PC-3 (cell line): ENCODE measurements at regions not wholly inside any gene's neighbourhood (a gene's known extent, or its start where the extent isn't known, plus 50 kb on each side); places are given as distances from the start of the nearest gene placed in this dataset.
"Not testable (repeated sequence)": the region's sequence is repeated elsewhere in the genome, so short reads cannot be mapped to it uniquely, and the experiment has no call there.

Experiments
- ATAC-seq: fragments of 200-7000 bp; cut with Tn5 transposase; 2 replicates; pipeline ENCODE4 v1.9.1; 2020; ENCODE audit warnings: mild to moderate bottlenecking, moderate library complexity
- BruUV-seq: library from RNA; stranded (reverse); fragments of 400-500 nt; replicated peaks from 2 replicates; lab custom pipeline; 2021; lab: Mats Ljungman, UMichigan
- CTCF ChIA-PET: fragments of 300-600 bp; sonication (Branson Sonifier 250); formaldehyde crosslinking; loops from one replicate; lab custom pipeline; 2022; ENCODE audit warnings: antibody characterized with exemption; lab: Charles Lee
- POLR2A ChIA-PET: fragments of 300-600 bp; sonication (Branson Sonifier 250); formaldehyde crosslinking; loops from one replicate; lab custom pipeline; 2022; ENCODE audit warnings: antibody characterized with exemption; ENCODE audit not compliant: unreplicated experiment; lab: Charles Lee
- DNase-seq: peaks from one replicate; pipeline ENCODE4 v3.0.0-alpha.2; 2015
- H2AFZ ChIP-seq: fragments of 300-600 bp; sonication (generic); 2 replicates; pipeline ENCODE4 v1.6.0; 2016; ENCODE audit warnings: antibody characterized with exemption, low read length
- H3F3A ChIP-seq: fragments of 300-600 bp; sonication (generic); one replicate; pipeline ENCODE4 v1.6.0; 2017; ENCODE audit warnings: antibody characterized with exemption, low read length, control low read depth, mild to moderate bottlenecking; ENCODE audit not compliant: unreplicated experiment
- H3K27ac ChIP-seq: fragments of 300-600 bp; sonication (generic); 2 replicates; pipeline ENCODE4 v1.5.1; 2016; ENCODE audit warnings: mild to moderate bottlenecking, low read length
- H3K27me3 ChIP-seq: fragments of 300-600 bp; sonication (generic); 2 replicates; pipeline ENCODE4 v1.6.1; 2016; ENCODE audit warnings: low read length, mixed read lengths
- H3K36me3 ChIP-seq: fragments of 300-600 bp; sonication (generic); 2 replicates; pipeline ENCODE4 v1.6.1; 2016; ENCODE audit warnings: low read depth, mixed run types, low read length, mixed read lengths
- H3K4me1 ChIP-seq: fragments of 300-600 bp; sonication (generic); 2 replicates; pipeline ENCODE4 v1.5.1; 2016; ENCODE audit warnings: low read length; ENCODE audit not compliant: insufficient read depth
- H3K4me2 ChIP-seq: fragments of 300-600 bp; sonication (generic); 2 replicates; pipeline ENCODE4 v1.6.0; 2016; ENCODE audit warnings: low read length
- H3K4me3 ChIP-seq: fragments of 300-600 bp; sonication (generic); 2 replicates; pipeline ENCODE4 v1.5.1; 2016; ENCODE audit warnings: mild to moderate bottlenecking, low read length, mixed read lengths
- H3K79me2 ChIP-seq: fragments of 300-600 bp; sonication (generic); 2 replicates; pipeline ENCODE4 v1.6.1; 2017; ENCODE audit warnings: low read length, mixed read lengths
- H3K9ac ChIP-seq: fragments of 300-600 bp; sonication (generic); 2 replicates; pipeline ENCODE4 v1.6.0; 2016; ENCODE audit warnings: mild to moderate bottlenecking, low read length
- H3K9me2 ChIP-seq: fragments of 300-600 bp; sonication (generic); replicated peaks from 2 replicates; pipeline ENCODE4 v1.6.1; 2016; ENCODE audit warnings: mixed run types, low read length, mixed read lengths
- H3K9me3 ChIP-seq: fragments of 300-600 bp; sonication (generic); 2 replicates; pipeline ENCODE4 v1.6.1; 2016; ENCODE audit warnings: low read length, mixed read lengths
- H4K20me1 ChIP-seq: fragments of 300-600 bp; sonication (generic); 2 replicates; pipeline ENCODE4 v1.6.1; 2016; ENCODE audit warnings: low read length, mixed read lengths
- CTCF ChIP-seq: fragments of 300-600 bp; sonication (generic); conservative IDR thresholded peaks from 2 replicates; pipeline ENCODE4 v1.5.1; 2017; ENCODE audit warnings: antibody characterized with exemption, low read depth, mild to moderate bottlenecking, low read length
- EZH2 ChIP-seq: fragments of 300-600 bp; sonication (generic); IDR thresholded peaks from one replicate; pipeline ENCODE4 v1.6.1; 2017; ENCODE audit warnings: antibody characterized with exemption, mild to moderate bottlenecking, low read length; ENCODE audit not compliant: unreplicated experiment
- EZH2phosphoT487 ChIP-seq: fragments of 300-600 bp; sonication (generic); IDR thresholded peaks from 2 replicates; pipeline ENCODE4 v1.6.1; 2018; ENCODE audit warnings: mild to moderate bottlenecking, antibody characterized with exemption, low read length, borderline replicate concordance
- intact Hi-C: fragments of 100-400 bp; cut with micrococcal nuclease; formaldehyde crosslinking; loops from 2 replicates; pipeline ENCODE4 v1.9.0; 2023

GRCh38 chr7:55310287-55311025, 54.7 kb upstream of the LANCL2 start:
- no peak for ATAC-seq
- BruUV-seq = no TSS peak
- no peak overlapping the region for H3K27ac ChIP-seq

GRCh38 chr7:55311892-55312291, 53.2 kb upstream of the LANCL2 start:
- H3K9me2 ChIP-seq, H3K4me2 ChIP-seq, H3K36me3 ChIP-seq, H3K9me3 ChIP-seq, H3K9ac ChIP-seq, intact Hi-C loops, DNase-seq, H3K4me1 ChIP-seq, H3K4me3 ChIP-seq, ATAC-seq, H3K27me3 ChIP-seq, H3F3A ChIP-seq, CTCF ChIA-PET, BruUV-seq, POLR2A ChIA-PET, H4K20me1 ChIP-seq, H3K27ac ChIP-seq, H2AFZ ChIP-seq, H3K79me2 ChIP-seq: not testable (repeated sequence)

More at GRCh38 chr7:55310287-55311025, 54.7 kb upstream of the LANCL2 start:
- DNase-seq = no peak
- POLR2A ChIA-PET = no interaction called here
- intact Hi-C loops = no loop called here
- Histone ChIP-seq H2AFZ (no peak overlapping the region), H3K79me2 (no peaks in the 10 kb centered on the region), H3K4me1 (peaks cover 3% of the 10 kb centered on the region; the same call in 1 of the 2 replicates), H4K20me1 (no peaks in the 10 kb centered on the region), H3K36me3 (no peaks in the 10 kb centered on the region), H3K9me2 (no peaks in the 10 kb centered on the region), H3K9ac (no peak overlapping the region), H3K27me3 (peaks cover 6% of the 10 kb centered on the region; the same call in 1 of the 2 replicates), H3F3A (no peaks in the 10 kb centered on the region), H3K4me3 (no peak overlapping the region), H3K9me3 (no peaks in the 10 kb centered on the region), H3K4me2 (no peak overlapping the region)
- TF ChIP-seq EZH2phosphoT487 (no peak), CTCF (no peak), EZH2 (no peak)
- CTCF ChIA-PET = no interaction called here

- H3K9me3 ChIP-seq, DNase-seq, H3K27ac ChIP-seq, H2AFZ ChIP-seq, H3K4me3 ChIP-seq, ATAC-seq, H3K9ac ChIP-seq, H3K79me2 ChIP-seq, H3F3A ChIP-seq, H4K20me1 ChIP-seq, H3K27me3 ChIP-seq, H3K4me1 ChIP-seq, H3K9me2 ChIP-seq, H3K36me3 ChIP-seq, CTCF ChIA-PET, intact Hi-C loops, BruUV-seq, POLR2A ChIA-PET, H3K4me2 ChIP-seq: not testable (repeated sequence)
These were observed 51.5 kb upstream of the LANCL2 start for GRCh38 chr7:55313671-55314070.
